Esophagus squamous epithelium (tissue), 4 donors: ENCODE measurements at regions not wholly inside any gene's neighbourhood (a gene's known extent, or its start where the extent isn't known, plus 50 kb on each side); places are given as distances from the start of the nearest gene placed in this dataset.

Experiments
- small RNA-seq, 4 donors: library from RNA; depleted of rRNA; stranded (forward); fragments of <200 nt; gene quantifications; one replicate each; pipeline ENCODE3, GENCODE V24; 2016

Small RNAs in the stretch of these regions (small RNA-seq; reads per million reads assigned to genes)
- gene RNU6-617P = 0 reads per million in 4 donors
